ENCODE measurements at regions not wholly inside any gene's neighbourhood (a gene's known extent, or its start where the extent isn't known, plus 50 kb on each side); places are given as distances from the start of the nearest gene placed in this dataset.

GRCh38 chr2:88852753-88853402 is 161.4 kb downstream of the RPIA start:
- TF ChIP-seq CTCF (IDR thresholded peaks at IDR 0.05 in 2 of 3, conservative IDR thresholded peaks at IDR 0.05 in 1 of 3; ENCODE audit: control insufficient read depth in 2 of 3, extremely low read depth in 1 of 3, insufficient read depth in 1 of 3, low read depth in 3 of 3, low read length in 3 of 3): no peak
- no peak for TF ChIP-seq EP300 (IDR thresholded peaks at IDR 0.05; ENCODE audit: borderline replicate concordance in 1 of 2, control insufficient read depth in 1 of 2, low read depth in 2 of 2, low read length in 2 of 2)
- TF ChIP-seq HDAC6 (IDR thresholded peaks at IDR 0.05; ENCODE audit: unreplicated experiment): no peak
- no peak for TF ChIP-seq CEBPB (IDR thresholded peaks at IDR 0.05; ENCODE audit: borderline replicate concordance in 1 of 2, low read depth in 2 of 2, low read length in 2 of 2)
- TF ChIP-seq CHD1 (IDR thresholded peaks at IDR 0.05; ENCODE audit: low read depth, low read length): no peak
- no peak for TF ChIP-seq EZH2 (IDR thresholded peaks at IDR 0.05; ENCODE audit: borderline replicate concordance, control insufficient read depth, low read depth, low read length)
- no peak for TF ChIP-seq CBFB (IDR thresholded peaks at IDR 0.05; ENCODE audit: low read depth)
- no peak for TF ChIP-seq MYC (IDR thresholded peaks at IDR 0.05; ENCODE audit: insufficient read depth, insufficient read length, insufficient replicate concordance, low read length, severe bottlenecking)
- TF ChIP-seq HSF1 (IDR thresholded peaks at IDR 0.05; ENCODE audit: low read depth, low read length): no peak
- TF ChIP-seq ELK1 (IDR thresholded peaks at IDR 0.05; ENCODE audit: low read depth, low read length): no peak
- no peak for TF ChIP-seq GABPA (IDR thresholded peaks at IDR 0.05; ENCODE audit: low read depth)
- TF ChIP-seq POLR2AphosphoS2 (IDR thresholded peaks at IDR 0.05; ENCODE audit: low read depth, low read length): no peak
- no peak for TF ChIP-seq MEF2A (IDR thresholded peaks at IDR 0.05; ENCODE audit: insufficient read depth, low read depth, low read length)
